HepG2 (cell line): ENCODE measurements at regions not wholly inside any gene's neighbourhood (a gene's known extent, or its start where the extent isn't known, plus 50 kb on each side); places are given as distances from the start of the nearest gene placed in this dataset.

Experiments used
- ATAC-seq: fragments of 200-7000 bp; cut with Tn5 transposase; 3 replicates; pipeline ENCODE4 v1.9.1; 2020; ENCODE audit warnings: mild to moderate bottlenecking, moderate library complexity
- BruUV-seq: library from RNA; stranded (reverse); fragments of 400-500 nt; replicated peaks from 2 replicates; lab custom pipeline; 2021; lab: Mats Ljungman, UMichigan
- CTCF ChIA-PET: fragments of 300-600 bp; formaldehyde crosslinking; extraction: SDS; loops from one replicate; lab custom pipeline; 2021; ENCODE audit warnings: low total read pairs, inconsistent platforms, low intra/inter-chr PET ratio; lab: Yijun Ruan, JAX
- POLR2A ChIA-PET: fragments of 350-600 bp; sonication (Branson Sonifier 250); formaldehyde crosslinking; loops from one replicate; lab custom pipeline; 2020; ENCODE audit warnings: antibody characterized with exemption, inconsistent platforms; lab: Yijun Ruan, JAX
- DNase-seq: peaks from one replicate; pipeline ENCODE4 v3.0.0-alpha.2; 2015; ENCODE audit warnings: low spot score
- FAIRE-seq: peaks from 3 replicates; lab custom pipeline; 2011; peaks lifted over from hg19 to GRCh38; lab: Jason Lieb, UNC
- H2AFZ ChIP-seq: one replicate; pipeline ENCODE4 v1.6.1; 2011; ENCODE audit warnings: low read length, inconsistent platforms
- H3K27ac ChIP-seq: fragments of 300-600 bp; 3 replicates; pipeline ENCODE4 v1.8.0; 2011; ENCODE audit warnings: mixed run types, mild to moderate bottlenecking, mixed read lengths, low read length, inconsistent platforms; ENCODE audit not compliant: insufficient read depth; ENCODE audit errors: extremely low read length
- H3K27me3 ChIP-seq, 2 experiments: fragments of 200-600 bp in 1 of 2; 2 replicates in 1 of 2; 3 replicates in 1 of 2; pipeline versions ENCODE4 v1.6.0 to v1.8.0; 2011; ENCODE audit warnings: low read length in 2 of 2, mild to moderate bottlenecking in 2 of 2, moderate library complexity in 2 of 2, inconsistent platforms in 1 of 2; ENCODE audit not compliant: insufficient read depth in 2 of 2, control insufficient read depth in 1 of 2
- H3K36me3 ChIP-seq, 2 experiments: fragments of 200-600 bp in 1 of 2; replicated peaks in 1 of 2; 2 replicates in 1 of 2; 3 replicates in 1 of 2; pipeline versions ENCODE4 v1.5.1 to v1.8.0; 2011; ENCODE audit warnings: low read length in 2 of 2, inconsistent platforms in 1 of 2; ENCODE audit not compliant: insufficient read depth in 2 of 2, control insufficient read depth in 1 of 2
- H3K4me1 ChIP-seq: 2 replicates; pipeline ENCODE4 v1.5.1; 2012; ENCODE audit warnings: low read length, inconsistent platforms; ENCODE audit not compliant: insufficient read depth
- H3K4me2 ChIP-seq: 2 replicates; pipeline ENCODE4 v1.6.0; 2011; ENCODE audit warnings: low read depth, low read length, inconsistent platforms
- H3K4me3 ChIP-seq, 3 experiments: fragments of 200-600 bp in 1 of 3; sonication (generic), shearing (Covaris generic) in 1 of 3; replicated peaks in 1 of 3; 2 replicates each; pipeline ENCODE4 v1.5.1; 2011 to 2016; ENCODE audit warnings: low read length in 3 of 3, inconsistent platforms in 2 of 3, low read depth in 2 of 3, mild to moderate bottlenecking in 2 of 3, control low read depth in 1 of 3, mixed read lengths in 1 of 3; ENCODE audit not compliant: insufficient read depth in 1 of 3
- H3K79me2 ChIP-seq: one replicate; pipeline ENCODE4 v1.6.1; 2011; ENCODE audit warnings: low read length, inconsistent platforms; ENCODE audit not compliant: insufficient read depth
- H3K9ac ChIP-seq: 2 replicates; pipeline ENCODE4 v1.6.0; 2011; ENCODE audit warnings: mild to moderate bottlenecking, low read depth, low read length, inconsistent platforms; ENCODE audit not compliant: insufficient read depth
- H3K9me3 ChIP-seq: 2 replicates; pipeline ENCODE4 v1.5.1; 2012; ENCODE audit warnings: mild to moderate bottlenecking, low read length
- H4K20me1 ChIP-seq: 2 replicates; pipeline ENCODE4 v1.6.0; 2011; ENCODE audit warnings: inconsistent platforms, mild to moderate bottlenecking, low read length, moderate library complexity; ENCODE audit not compliant: insufficient read depth
- HMG20B ChIP-seq: conservative IDR thresholded peaks from 2 replicates; pipeline ENCODE4 v1.6.1; 2016; ENCODE audit warnings: missing genetic modification reagents, missing compliant biosample characterization
- RCOR2 ChIP-seq: IDR thresholded peaks from 2 replicates; pipeline ENCODE4 v1.6.1; 2016; ENCODE audit warnings: missing biosample characterization, missing genetic modification reagents
- ZNF256 ChIP-seq: sonication (generic); formaldehyde crosslinking; conservative IDR thresholded peaks from 2 replicates; pipeline ENCODE4 v1.4.0; 2020; ENCODE audit warnings: missing genetic modification reagents
- ZNF260 ChIP-seq: sonication (generic); formaldehyde crosslinking; IDR thresholded peaks from 2 replicates; pipeline ENCODE4 v1.4.0; 2020; ENCODE audit warnings: missing genetic modification reagents, low read depth, mild to moderate bottlenecking, borderline replicate concordance
- ZNF484 ChIP-seq: sonication (generic); formaldehyde crosslinking; IDR thresholded peaks from 2 replicates; pipeline ENCODE4 v1.5.1; 2020; ENCODE audit warnings: mild to moderate bottlenecking, low read depth, missing genetic modification reagents, borderline replicate concordance
- ZNF564 ChIP-seq: sonication (generic); formaldehyde crosslinking; IDR thresholded peaks from 2 replicates; pipeline ENCODE4 v1.8.1; 2023; ENCODE audit warnings: mild to moderate bottlenecking, missing genetic modification reagents
- ZNF747 ChIP-seq: sonication (generic); formaldehyde crosslinking; IDR thresholded peaks from 2 replicates; pipeline ENCODE4 v1.8.1; 2023; ENCODE audit warnings: missing genetic modification reagents, mild to moderate bottlenecking, borderline replicate concordance
- WGBS: methylation state at CpG from one replicate; pipeline ENCODE4 v1.1.6; 2017; ENCODE audit warnings: low lambda C conversion rate; 5-methylcytosine and 5-hydroxymethylcytosine counted together
- in situ Hi-C: cut with HindIII; loops from 2 replicates; pipeline ENCODE4 v1.10.0; 2017; ENCODE audit warnings: low pct_unique_long_range_greater_than_20kb; ENCODE audit not compliant: extremely low pct_ligation_motif_present
- intact Hi-C: fragments of 100-400 bp; cut with micrococcal nuclease; formaldehyde crosslinking; loops from one replicate; pipeline ENCODE4 v1.10.0; 2022; ENCODE audit not compliant: unreplicated experiment
- TF ChIP-seq, protein P1 (sequence below): sonication (generic); formaldehyde crosslinking; IDR thresholded peaks from 2 replicates; pipeline ENCODE4 v1.5.0; 2020; ENCODE audit warnings: missing genetic modification reagents

DNA sequence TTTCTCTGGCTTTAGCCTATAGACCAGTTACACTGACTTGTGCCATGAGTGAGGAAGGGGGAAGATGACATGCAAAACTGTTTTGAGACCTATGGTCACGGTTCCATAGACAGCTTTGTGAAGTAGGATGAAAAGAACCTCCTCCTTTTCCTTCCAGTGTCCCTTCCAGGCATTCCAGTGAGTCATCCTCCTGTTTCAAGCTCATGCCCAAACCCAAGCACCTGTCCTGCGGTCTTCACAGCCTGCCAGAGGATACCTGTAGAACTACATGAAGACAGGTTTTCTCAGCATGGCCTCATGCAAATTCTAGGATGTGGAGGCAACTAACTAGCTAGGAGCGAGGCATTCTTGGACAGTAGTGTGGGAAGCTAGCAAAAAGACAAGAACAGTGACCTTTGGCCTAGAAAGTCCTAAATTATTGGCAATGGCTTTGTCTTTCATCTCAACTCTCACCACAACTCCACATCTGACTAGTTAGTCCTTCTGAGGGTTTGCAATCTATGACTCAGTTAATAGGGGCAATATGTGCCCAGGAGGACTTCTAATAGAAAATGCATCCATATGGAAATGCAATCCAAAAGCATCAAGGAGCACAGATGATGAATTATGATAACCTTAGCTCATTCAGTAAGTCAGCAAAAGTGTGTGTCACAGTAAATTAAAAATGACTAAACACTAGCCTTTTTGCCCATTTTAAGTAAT is 154.7 kb downstream of the RBM43 start:
- Histone ChIP-seq H3K9ac (no peak overlapping the region), H3K4me3 (no peak overlapping the region), H2AFZ (no peak overlapping the region), H3K4me1 (no peaks in the 10 kb centered on the region), H3K9me3 (peaks cover 4% of the 10 kb centered on the region; the same call in 1 of the 2 replicates), H4K20me1 (no peaks in the 10 kb centered on the region), H3K79me2 (no peaks in the 10 kb centered on the region), H3K27ac (no peak overlapping the region), H3K4me2 (no peak overlapping the region), H3K27me3 (no peaks in the 10 kb centered on the region), H3K36me3 (no peaks in the 10 kb centered on the region)
- ATAC-seq (no peak), DNase-seq (no peak), FAIRE-seq (no peak)
- ChIA-PET POLR2A (no interaction called here), CTCF (no interaction called here)
- TF ChIP-seq ZNF747 (CRISPR knock-in tag) (no peak), HMG20B (CRISPR knock-in tag) (no peak), ZNF564 (CRISPR knock-in tag) (no peak), ZNF256 (CRISPR knock-in tag) (no peak), ZNF260 (CRISPR knock-in tag) (no peak), ZNF484 (CRISPR knock-in tag) (no peak), RCOR2 (no peak)
- TF ChIP-seq, protein P1, sequence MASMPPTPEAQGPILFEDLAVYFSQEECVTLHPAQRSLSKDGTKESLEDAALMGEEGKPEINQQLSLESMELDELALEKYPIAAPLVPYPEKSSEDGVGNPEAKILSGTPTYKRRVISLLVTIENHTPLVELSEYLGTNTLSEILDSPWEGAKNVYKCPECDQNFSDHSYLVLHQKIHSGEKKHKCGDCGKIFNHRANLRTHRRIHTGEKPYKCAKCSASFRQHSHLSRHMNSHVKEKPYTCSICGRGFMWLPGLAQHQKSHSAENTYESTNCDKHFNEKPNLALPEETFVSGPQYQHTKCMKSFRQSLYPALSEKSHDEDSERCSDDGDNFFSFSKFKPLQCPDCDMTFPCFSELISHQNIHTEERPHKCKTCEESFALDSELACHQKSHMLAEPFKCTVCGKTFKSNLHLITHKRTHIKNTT = no peak
- no TSS peak for BruUV-seq
- 0% methylated on average over 3 of the region's 3 CpGs for WGBS
- in situ Hi-C loops = no loop called here
- intact Hi-C loops = no loop called here
